Fibroblast of mammary gland (primary cell): ENCODE measurements at regions not wholly inside any gene's neighbourhood (a gene's known extent, or its start where the extent isn't known, plus 50 kb on each side); places are given as distances from the start of the nearest gene placed in this dataset.
A peak's percentile ranks its signal among the peaks of the same experiment; 100 is the strongest.

ENCODE experiments used
- DNase-seq: peaks from one replicate; pipeline ENCODE4 v3.0.0-alpha.2; 2010; ENCODE audit warnings: low read depth
- H3K4me3 ChIP-seq: 2 replicates; pipeline ENCODE4 v1.5.1; 2011; ENCODE audit warnings: low read depth, mild to moderate bottlenecking, low read length, moderate library complexity; ENCODE audit not compliant: control insufficient read depth
- TF ChIP-seq, protein P1 (sequence below): conservative IDR thresholded peaks from 2 replicates; pipeline ENCODE4 v1.5.1; 2011; ENCODE audit warnings: low read depth, low read length, inconsistent platforms; ENCODE audit not compliant: control insufficient read depth, insufficient read depth

DNA sequence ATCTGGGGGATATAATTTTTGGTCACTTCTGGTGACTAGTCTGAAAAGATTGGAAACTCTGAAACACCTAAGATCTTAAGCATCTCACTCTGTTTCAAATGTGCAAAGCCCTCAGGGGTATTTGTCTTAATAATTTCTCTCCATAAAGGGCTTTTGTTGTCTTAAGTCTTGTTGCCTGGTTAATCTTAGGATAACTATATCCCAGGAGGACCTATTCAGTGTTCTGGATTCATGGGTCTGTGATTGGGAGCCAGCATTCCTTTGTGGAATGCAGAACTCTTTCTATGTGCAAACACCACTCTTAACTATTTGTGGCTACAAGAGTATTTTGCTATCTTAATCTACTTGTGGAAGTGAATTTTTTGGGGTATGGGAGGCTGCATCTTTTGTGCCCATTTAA lies 1573.0 kb upstream of the PRMT6 start:
- H3K4me3 ChIP-seq: no peak overlapping the region
- no peak for DNase-seq
- TF ChIP-seq, protein P1, sequence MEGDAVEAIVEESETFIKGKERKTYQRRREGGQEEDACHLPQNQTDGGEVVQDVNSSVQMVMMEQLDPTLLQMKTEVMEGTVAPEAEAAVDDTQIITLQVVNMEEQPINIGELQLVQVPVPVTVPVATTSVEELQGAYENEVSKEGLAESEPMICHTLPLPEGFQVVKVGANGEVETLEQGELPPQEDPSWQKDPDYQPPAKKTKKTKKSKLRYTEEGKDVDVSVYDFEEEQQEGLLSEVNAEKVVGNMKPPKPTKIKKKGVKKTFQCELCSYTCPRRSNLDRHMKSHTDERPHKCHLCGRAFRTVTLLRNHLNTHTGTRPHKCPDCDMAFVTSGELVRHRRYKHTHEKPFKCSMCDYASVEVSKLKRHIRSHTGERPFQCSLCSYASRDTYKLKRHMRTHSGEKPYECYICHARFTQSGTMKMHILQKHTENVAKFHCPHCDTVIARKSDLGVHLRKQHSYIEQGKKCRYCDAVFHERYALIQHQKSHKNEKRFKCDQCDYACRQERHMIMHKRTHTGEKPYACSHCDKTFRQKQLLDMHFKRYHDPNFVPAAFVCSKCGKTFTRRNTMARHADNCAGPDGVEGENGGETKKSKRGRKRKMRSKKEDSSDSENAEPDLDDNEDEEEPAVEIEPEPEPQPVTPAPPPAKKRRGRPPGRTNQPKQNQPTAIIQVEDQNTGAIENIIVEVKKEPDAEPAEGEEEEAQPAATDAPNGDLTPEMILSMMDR: no peak

DNA sequence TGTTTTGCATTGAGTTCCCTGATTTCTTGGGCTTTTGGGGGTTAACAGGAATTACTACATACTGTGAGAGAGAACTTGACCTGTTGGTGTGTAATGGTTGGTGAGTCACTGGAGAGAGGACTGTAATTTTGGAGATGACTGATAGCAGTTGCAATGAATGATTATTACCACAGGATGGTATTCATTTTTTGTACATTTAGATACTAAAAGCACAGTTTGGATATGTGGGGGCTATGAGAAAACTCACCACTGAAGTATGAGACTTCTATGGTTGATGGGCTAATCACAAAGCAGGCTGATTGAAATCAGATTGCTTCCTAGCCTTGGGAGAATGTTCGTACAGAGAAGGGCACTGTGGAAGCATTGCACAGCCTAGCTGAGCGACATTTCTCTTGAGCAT lies 1571.3 kb upstream of the PRMT6 start:
- peak; percentile 81 for DNase-seq
- no peak overlapping the region for H3K4me3 ChIP-seq
- TF ChIP-seq, protein P1: no peak

DNA sequence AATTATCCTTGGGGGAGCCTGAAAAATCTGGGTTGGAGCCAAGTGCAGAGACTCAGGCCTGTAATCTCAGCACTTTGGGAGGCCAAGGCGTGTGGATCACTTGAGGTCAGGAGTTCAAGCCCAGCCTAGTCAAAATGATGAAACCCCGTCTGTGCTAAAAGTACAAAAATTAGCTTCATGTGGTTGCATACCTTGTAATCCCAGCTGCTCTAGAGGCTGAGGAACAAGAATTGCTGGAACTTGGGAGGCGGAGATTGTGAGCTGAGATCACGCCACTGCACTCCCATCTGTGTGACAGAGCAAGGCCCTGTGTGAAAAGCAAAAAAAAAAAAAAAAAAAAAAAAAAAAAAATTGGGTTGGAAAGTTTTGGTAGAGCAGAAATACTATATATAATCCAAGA lies 1563.6 kb upstream of the PRMT6 start:
- no peak overlapping the region for H3K4me3 ChIP-seq
- DNase-seq: peak; percentile 64
- TF ChIP-seq, protein P1: no peak

DNA sequence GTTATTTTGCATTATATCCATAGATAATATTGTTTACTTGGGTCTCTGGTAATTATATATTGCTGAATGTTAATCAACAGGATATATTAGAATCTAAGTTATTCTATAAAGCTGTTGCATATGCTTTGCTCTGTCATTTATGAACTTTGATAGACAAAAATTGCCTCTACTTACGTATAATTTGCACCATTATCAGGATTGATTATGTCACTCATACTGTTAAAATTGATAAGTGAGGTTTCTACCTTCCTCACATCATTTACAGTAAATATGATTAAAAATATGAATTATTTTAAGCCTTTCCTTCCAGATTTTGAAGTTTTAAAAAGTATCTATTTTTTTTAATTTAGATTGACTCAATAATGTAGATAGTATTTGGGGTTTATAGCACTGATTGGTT lies 1540.4 kb upstream of the PRMT6 start:
- DNase-seq: no peak
- H3K4me3 ChIP-seq: no peak overlapping the region
- TF ChIP-seq, protein P1: no peak

DNA sequence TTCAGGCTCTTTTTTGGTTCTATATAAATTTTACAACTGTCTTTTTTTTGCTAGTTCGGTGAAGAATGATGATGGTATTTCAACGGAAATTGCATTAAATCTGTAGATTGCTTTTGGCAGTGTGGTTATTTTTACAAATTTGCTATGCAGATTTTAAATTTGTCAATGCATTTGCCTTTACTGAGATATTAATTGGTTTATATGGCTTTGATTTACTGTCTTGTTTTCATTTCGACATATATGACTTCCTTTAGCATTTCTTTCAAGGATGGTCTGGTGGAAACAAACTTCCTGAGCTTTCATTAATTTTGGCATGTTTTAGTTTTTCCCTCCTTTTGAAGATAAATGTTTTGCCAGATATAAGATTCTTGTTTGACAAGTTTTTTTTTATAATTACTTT lies 1522.5 kb upstream of the PRMT6 start:
- TF ChIP-seq, protein P1: no peak
- DNase-seq: no peak
- no peak overlapping the region for H3K4me3 ChIP-seq

DNA sequence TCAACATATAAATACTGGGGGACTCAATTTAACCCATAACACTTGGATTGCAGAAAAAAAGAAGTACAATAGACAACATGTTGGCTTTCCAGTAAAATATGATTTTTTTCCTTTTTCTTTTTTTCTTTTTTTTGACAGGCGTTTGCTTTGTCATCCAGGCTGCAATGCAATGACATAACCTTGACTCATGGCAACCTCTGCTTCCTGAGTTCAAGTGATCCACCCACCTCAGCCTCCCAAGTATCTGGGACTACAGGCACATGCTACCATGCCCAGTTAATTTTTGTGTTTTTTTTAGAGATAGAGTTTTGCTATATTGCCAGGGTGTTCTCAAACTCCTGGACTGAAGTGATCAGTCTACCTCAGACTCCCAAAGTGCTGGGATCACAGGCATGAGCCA lies 1512.0 kb upstream of the PRMT6 start:
- TF ChIP-seq, protein P1: no peak
- no peak overlapping the region for H3K4me3 ChIP-seq
- DNase-seq: peak; percentile 75

DNA sequence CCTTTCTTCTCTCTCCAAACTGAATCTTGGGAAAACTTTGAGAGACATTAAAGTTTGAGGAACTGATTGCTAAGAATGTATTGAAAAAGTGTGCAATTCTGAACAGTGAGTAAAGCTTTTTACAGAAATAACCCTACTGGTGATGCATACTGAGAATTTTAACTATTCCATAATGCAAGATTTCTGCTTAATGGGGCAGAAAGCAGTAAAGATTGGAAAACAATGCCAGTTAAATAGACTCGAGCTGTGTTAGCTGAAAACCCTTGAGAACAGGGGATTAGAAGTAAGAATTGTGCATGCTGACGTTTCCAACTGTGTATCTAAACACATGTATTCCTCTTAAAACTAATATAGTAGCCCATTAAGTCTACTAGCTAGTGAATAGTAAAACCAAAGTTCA lies 1500.2 kb upstream of the PRMT6 start:
- H3K4me3 ChIP-seq: no peak overlapping the region
- DNase-seq: no peak
- TF ChIP-seq, protein P1: no peak
